Uterus (tissue), 2 donors: ENCODE measurements at regions not wholly inside any gene's neighbourhood (a gene's known extent, or its start where the extent isn't known, plus 50 kb on each side); places are given as distances from the start of the nearest gene placed in this dataset.

Experiments used
- CTCF ChIP-seq, 4 experiments: fragments of 200-600 bp in 2 of 4; fragments of 450-650 bp in 2 of 4; sonication (generic) in 2 of 4; IDR thresholded peaks; one replicate each; pipeline ENCODE4 v1.5.1; 2016 to 2019; ENCODE audit warnings: antibody characterized with exemption in 4 of 4, mild to moderate bottlenecking in 2 of 4, moderate library complexity in 1 of 4
- POLR2A ChIP-seq, 2 donors: fragments of 450-650 bp; IDR thresholded peaks; one replicate each; pipeline ENCODE4 v1.6.1; 2016; ENCODE audit warnings: antibody characterized with exemption in 2 of 2, mild to moderate bottlenecking in 1 of 2, moderate library complexity in 1 of 2

GRCh38 chr11:28674433-28675103 is 566.4 kb downstream of the METTL15 start:
- TF ChIP-seq CTCF (IDR thresholded peaks at IDR 0.05) (no peak), POLR2A (IDR thresholded peaks at IDR 0.05) (no peak)
